Omental fat pad (tissue), 3 donors: ENCODE measurements at regions not wholly inside any gene's neighbourhood (a gene's known extent, or its start where the extent isn't known, plus 50 kb on each side); places are given as distances from the start of the nearest gene placed in this dataset.

Experiments used
- ATAC-seq: fragments of 150-250 bp; one replicate; pipeline ENCODE4 v1.9.1; 2016; ENCODE audit warnings: mild to moderate bottlenecking, moderate library complexity; ENCODE audit not compliant: low FRiP score
- DNase-seq: peaks from one replicate; pipeline ENCODE4 v3.0.0-alpha.2; 2019; ENCODE audit warnings: low spot score
- TF ChIP-seq, protein P1 (sequence below), 3 donors: fragments of 450-650 bp; IDR thresholded peaks; one replicate each; pipeline ENCODE4 v1.5.1; 2016 to 2017; ENCODE audit warnings: antibody characterized with exemption in 3 of 3, mild to moderate bottlenecking in 3 of 3, moderate library complexity in 2 of 3

DNA sequence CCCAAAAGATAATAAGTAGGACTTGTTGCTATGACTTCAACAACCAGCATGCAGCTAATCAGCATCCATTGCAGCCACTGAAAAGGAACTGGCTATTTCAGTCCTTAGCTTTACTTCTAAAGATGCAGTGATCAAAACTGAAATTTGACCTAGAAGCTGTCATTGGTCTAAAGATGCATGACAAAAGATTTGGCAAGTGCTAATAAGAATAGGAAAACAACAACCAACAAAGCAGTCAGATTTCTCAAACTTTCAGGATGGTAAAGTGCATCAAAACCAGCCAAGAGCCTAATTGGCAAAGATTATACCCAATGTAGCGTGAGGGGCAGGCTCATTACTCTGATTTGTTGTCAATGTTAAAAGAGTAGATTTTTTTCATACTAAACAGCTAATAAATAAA is 77.1 kb upstream of the WDR17 start:
- no peak for ATAC-seq
- TF ChIP-seq, protein P1, sequence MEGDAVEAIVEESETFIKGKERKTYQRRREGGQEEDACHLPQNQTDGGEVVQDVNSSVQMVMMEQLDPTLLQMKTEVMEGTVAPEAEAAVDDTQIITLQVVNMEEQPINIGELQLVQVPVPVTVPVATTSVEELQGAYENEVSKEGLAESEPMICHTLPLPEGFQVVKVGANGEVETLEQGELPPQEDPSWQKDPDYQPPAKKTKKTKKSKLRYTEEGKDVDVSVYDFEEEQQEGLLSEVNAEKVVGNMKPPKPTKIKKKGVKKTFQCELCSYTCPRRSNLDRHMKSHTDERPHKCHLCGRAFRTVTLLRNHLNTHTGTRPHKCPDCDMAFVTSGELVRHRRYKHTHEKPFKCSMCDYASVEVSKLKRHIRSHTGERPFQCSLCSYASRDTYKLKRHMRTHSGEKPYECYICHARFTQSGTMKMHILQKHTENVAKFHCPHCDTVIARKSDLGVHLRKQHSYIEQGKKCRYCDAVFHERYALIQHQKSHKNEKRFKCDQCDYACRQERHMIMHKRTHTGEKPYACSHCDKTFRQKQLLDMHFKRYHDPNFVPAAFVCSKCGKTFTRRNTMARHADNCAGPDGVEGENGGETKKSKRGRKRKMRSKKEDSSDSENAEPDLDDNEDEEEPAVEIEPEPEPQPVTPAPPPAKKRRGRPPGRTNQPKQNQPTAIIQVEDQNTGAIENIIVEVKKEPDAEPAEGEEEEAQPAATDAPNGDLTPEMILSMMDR (IDR thresholded peaks at IDR 0.05): no peak
- DNase-seq: no peak

DNA sequence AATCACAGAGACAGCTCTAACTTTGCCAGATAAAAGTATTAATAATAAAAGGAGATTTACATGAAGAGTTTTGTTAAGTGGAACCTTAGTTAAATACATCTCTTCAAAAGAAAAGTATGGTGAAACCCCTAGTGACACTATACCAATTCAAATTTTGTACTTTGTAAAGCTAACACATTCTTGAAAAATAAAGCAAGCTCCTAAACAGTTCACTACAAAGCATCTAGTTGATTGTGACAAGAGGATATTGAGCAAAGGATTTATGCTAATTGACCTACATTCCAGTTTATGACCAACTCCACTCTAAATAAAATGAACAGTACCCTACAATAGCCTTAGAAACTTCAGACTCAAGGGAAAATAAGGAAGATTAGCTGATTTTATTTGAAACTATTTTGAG is 69.4 kb upstream of the WDR17 start:
- no peak for ATAC-seq
- no peak for DNase-seq
- TF ChIP-seq, protein P1 (IDR thresholded peaks at IDR 0.05): no peak

DNA sequence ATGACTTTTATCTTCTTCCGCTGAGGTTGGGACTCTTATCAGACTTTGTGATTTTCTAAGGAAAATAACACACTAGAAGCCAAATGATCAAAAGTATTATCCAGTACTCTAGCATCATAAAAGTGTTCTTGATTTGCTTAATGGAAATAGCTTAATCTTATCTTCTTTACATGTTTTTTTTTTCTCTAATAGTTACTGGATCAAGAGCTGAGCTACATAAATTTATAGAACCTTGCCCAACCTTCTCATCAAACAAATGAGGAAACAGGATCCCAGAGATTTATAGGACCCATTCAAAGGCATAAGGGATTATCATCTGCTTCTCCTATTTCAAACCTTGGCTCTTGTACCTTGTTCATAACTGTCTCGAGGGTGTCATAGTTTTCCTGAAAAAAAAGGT is 68.3 kb upstream of the WDR17 start:
- DNase-seq (no peak), ATAC-seq (no peak)
- TF ChIP-seq, protein P1 (IDR thresholded peaks at IDR 0.05): no peak

DNA sequence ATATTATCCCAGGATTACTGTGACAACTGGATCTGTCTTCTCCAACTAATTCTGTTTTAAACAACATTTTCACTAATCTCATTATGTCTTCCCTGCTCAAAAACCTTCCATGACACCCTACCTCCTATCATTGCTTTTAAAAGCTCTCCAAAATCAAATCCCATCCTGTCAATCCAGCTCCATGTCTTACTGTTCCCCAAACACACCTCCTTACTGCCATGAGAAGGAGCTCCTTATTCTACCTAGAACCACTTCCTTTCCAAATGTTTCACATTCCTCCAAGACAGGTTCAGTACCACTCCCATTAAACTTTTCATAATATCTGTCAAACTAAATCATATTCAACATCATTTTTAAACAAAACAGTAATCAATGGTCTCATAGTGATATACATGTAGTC is 66.9 kb upstream of the WDR17 start:
- DNase-seq: no peak
- no peak for ATAC-seq
- TF ChIP-seq, protein P1 (IDR thresholded peaks at IDR 0.05): no peak

DNA sequence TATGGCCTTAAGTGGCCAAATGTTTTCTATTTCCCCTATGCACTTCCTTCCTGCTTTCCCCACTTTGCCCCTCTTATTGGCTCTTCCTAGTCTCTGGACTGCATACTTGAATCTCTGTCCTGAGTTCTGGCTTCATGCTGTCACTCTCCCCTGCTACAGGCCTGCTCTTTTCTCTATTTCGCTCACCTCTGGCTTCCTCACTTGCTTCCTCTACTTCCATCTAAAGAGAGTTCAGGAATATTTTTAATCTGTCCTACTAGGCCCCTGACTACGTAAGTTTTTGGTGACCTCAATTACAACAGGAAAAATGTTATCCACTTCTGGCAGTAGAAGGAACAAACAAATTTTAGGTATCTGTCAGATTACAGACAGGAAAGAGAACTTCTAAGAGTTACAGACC is 65.7 kb upstream of the WDR17 start:
- ATAC-seq (no peak), DNase-seq (no peak)
- TF ChIP-seq, protein P1 (IDR thresholded peaks at IDR 0.05): no peak

DNA sequence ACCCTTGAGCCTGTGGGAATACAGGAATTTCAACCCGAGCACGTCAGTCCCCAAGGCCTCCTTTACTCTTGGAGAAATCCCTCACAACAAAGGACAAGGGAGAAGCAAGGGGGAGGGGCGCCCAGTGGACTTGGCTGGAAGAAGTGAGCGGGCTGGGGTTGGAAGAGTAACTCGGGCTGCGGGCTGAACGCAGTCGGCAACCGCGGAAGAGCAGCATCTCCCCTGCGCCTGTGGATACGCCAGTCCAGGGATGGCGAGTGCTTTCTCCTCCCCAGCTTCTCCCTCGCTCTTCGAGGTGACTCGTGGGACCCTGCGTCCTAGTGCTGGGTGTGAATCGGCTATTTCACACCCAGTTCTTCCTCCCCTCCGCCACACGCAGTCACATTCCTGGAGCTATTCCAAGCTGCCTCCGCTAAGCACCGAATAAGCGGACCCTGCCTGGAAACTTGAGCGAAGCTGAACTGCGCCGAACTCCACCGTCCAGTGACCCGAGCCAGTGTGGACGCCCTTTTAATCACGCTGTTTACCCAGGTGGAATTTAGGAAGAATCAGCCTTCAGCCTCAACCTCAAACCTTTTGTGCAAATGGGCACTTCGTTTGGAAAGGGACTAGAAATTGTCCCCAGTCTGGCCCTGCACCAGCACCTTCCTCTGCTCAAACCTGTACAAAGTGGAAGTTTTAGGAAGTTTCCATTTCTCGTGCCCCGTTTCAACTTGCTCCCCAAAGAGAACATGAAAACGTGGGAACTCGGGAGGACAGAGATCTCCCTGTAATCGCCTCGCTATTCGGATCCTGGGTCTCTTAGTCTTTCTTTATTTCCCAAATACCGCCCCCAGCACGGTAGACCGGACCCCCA is 64.3 kb upstream of the WDR17 start:
- DNase-seq (no peak), ATAC-seq (peak; percentile 70)
- TF ChIP-seq, protein P1 (IDR thresholded peaks at IDR 0.05): no peak

DNA sequence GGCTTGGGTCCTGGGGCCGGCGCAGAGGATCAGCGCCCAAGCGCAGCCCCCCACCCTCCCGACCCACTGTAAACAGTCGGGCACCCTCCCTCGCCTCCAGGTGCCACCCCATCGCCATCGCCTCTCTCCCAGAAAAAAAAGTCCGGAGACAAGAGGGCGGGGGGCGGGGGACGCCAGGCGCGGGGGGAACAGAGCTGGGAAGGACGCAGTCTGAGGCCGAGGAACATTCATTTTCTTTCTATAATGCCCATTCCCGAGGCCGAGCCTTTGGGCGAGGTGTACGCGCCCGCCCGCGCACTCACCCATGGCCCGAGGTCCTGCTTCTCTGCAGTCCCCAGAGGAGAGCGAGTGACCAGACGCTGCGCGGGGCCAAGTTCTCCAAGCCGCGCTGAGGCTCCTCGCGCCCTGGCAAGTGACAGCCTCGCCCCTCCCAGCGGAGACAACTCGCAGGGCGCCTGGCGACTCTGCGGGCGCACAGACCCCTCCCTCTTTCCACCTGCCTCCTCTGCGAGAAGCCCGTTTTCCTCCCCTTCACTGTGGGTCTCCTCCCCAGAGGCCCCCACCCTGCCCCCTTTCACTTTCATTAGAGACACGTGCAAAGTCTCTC is 63.5 kb upstream of the WDR17 start:
- ATAC-seq (peak; percentile 60), DNase-seq (no peak)
- TF ChIP-seq, protein P1 (IDR thresholded peaks at IDR 0.05): no peak
